ENCODE measurements at regions not wholly inside any gene's neighbourhood (a gene's known extent, or its start where the extent isn't known, plus 50 kb on each side); places are given as distances from the start of the nearest gene placed in this dataset.

- no peaks in the 10 kb centered on the region for H3K27me3 ChIP-seq (ENCODE audit: low read length)
- H3K4me2 ChIP-seq (ENCODE audit: low read depth, low read length, poor library complexity, severe bottlenecking) = no peak overlapping the region
- no peaks in the 10 kb centered on the region for H3K9me3 ChIP-seq (ENCODE audit: low read length)
- H2AFZ ChIP-seq (ENCODE audit: low read length) = no peak overlapping the region
- no peak overlapping the region for H3K27ac ChIP-seq (ENCODE audit: low read length)
- no peak overlapping the region for H3K9ac ChIP-seq (ENCODE audit: low read length)
- no peaks in the 10 kb centered on the region for H3K4me1 ChIP-seq (ENCODE audit: low read length)
- H3K4me3 ChIP-seq (ENCODE audit: low read length) = no peak overlapping the region
- H3K36me3 ChIP-seq (ENCODE audit: insufficient read depth, low read length) = no peaks in the 10 kb centered on the region
- H3K79me2 ChIP-seq (ENCODE audit: low read length) = no peaks in the 10 kb centered on the region
- no peak for DNase-seq
- H3K9me2 ChIP-seq (replicated peaks; ENCODE audit: insufficient read depth, low read length) = no peaks in the 10 kb centered on the region
- no peaks in the 10 kb centered on the region for H4K20me1 ChIP-seq (ENCODE audit: insufficient read depth, low read depth, low read length)
Measured at GRCh38 chr5:67702008-67702407, 505.4 kb upstream of the CD180 start.

- Histone ChIP-seq H3K27ac (ENCODE audit: low read length) (no peak overlapping the region), H3K4me1 (ENCODE audit: low read length) (no peaks in the 10 kb centered on the region), H3K9me2 (replicated peaks; ENCODE audit: insufficient read depth, low read length) (no peaks in the 10 kb centered on the region), H3K4me3 (ENCODE audit: low read length) (no peak overlapping the region), H3K9me3 (ENCODE audit: low read length) (no peaks in the 10 kb centered on the region), H3K36me3 (ENCODE audit: insufficient read depth, low read length) (no peaks in the 10 kb centered on the region), H4K20me1 (ENCODE audit: insufficient read depth, low read depth, low read length) (no peaks in the 10 kb centered on the region), H3K9ac (ENCODE audit: low read length) (no peak overlapping the region), H2AFZ (ENCODE audit: low read length) (no peak overlapping the region), H3K4me2 (ENCODE audit: low read depth, low read length, poor library complexity, severe bottlenecking) (no peak overlapping the region), H3K27me3 (ENCODE audit: low read length) (no peaks in the 10 kb centered on the region), H3K79me2 (ENCODE audit: low read length) (no peaks in the 10 kb centered on the region)
- no peak for DNase-seq
Measured at GRCh38 chr5:67699560-67699959, 503.0 kb upstream of the CD180 start.

- H3K27me3 ChIP-seq (ENCODE audit: low read length) = no peaks in the 10 kb centered on the region
- H3K9ac ChIP-seq (ENCODE audit: low read length) = no peak overlapping the region
- no peaks in the 10 kb centered on the region for H3K9me3 ChIP-seq (ENCODE audit: low read length)
- no peaks in the 10 kb centered on the region for H4K20me1 ChIP-seq (ENCODE audit: insufficient read depth, low read depth, low read length)
- H3K27ac ChIP-seq (ENCODE audit: low read length) = no peak overlapping the region
- H3K4me1 ChIP-seq (ENCODE audit: low read length) = no peaks in the 10 kb centered on the region
- H3K4me3 ChIP-seq (ENCODE audit: low read length) = no peak overlapping the region
- no peak overlapping the region for H2AFZ ChIP-seq (ENCODE audit: low read length)
- no peaks in the 10 kb centered on the region for H3K36me3 ChIP-seq (ENCODE audit: insufficient read depth, low read length)
- H3K9me2 ChIP-seq (replicated peaks; ENCODE audit: insufficient read depth, low read length) = no peaks in the 10 kb centered on the region
- DNase-seq = no peak
- no peaks in the 10 kb centered on the region for H3K79me2 ChIP-seq (ENCODE audit: low read length)
- H3K4me2 ChIP-seq (ENCODE audit: low read depth, low read length, poor library complexity, severe bottlenecking) = no peak overlapping the region
Measured at GRCh38 chr5:67696446-67696845, 499.8 kb upstream of the CD180 start.

- Histone ChIP-seq H3K27me3 (ENCODE audit: low read length) (no peaks in the 10 kb centered on the region), H4K20me1 (ENCODE audit: insufficient read depth, low read depth, low read length) (no peaks in the 10 kb centered on the region), H3K4me1 (ENCODE audit: low read length) (no peaks in the 10 kb centered on the region), H3K9me2 (replicated peaks; ENCODE audit: insufficient read depth, low read length) (no peaks in the 10 kb centered on the region; the same call in 1 of the 2 replicates), H3K4me2 (ENCODE audit: low read depth, low read length, poor library complexity, severe bottlenecking) (no peak overlapping the region), H3K27ac (ENCODE audit: low read length) (no peak overlapping the region), H3K79me2 (ENCODE audit: low read length) (no peaks in the 10 kb centered on the region), H3K36me3 (ENCODE audit: insufficient read depth, low read length) (no peaks in the 10 kb centered on the region), H2AFZ (ENCODE audit: low read length) (no peak overlapping the region), H3K9ac (ENCODE audit: low read length) (no peak overlapping the region), H3K4me3 (ENCODE audit: low read length) (no peak overlapping the region), H3K9me3 (ENCODE audit: low read length) (no peaks in the 10 kb centered on the region)
- no peak for DNase-seq
Measured at GRCh38 chr5:67695369-67695768, 498.8 kb upstream of the CD180 start.

- H3K4me2 ChIP-seq (ENCODE audit: low read depth, low read length, poor library complexity, severe bottlenecking) = no peak overlapping the region
- no peaks in the 10 kb centered on the region for H3K79me2 ChIP-seq (ENCODE audit: low read length)
- no peaks in the 10 kb centered on the region for H3K36me3 ChIP-seq (ENCODE audit: insufficient read depth, low read length)
- H3K9ac ChIP-seq (ENCODE audit: low read length) = no peak overlapping the region
- no peaks in the 10 kb centered on the region; the same call in 1 of the 2 replicates for H3K9me2 ChIP-seq (replicated peaks; ENCODE audit: insufficient read depth, low read length)
- no peak for DNase-seq
- no peak overlapping the region for H2AFZ ChIP-seq (ENCODE audit: low read length)
- H4K20me1 ChIP-seq (ENCODE audit: insufficient read depth, low read depth, low read length) = no peaks in the 10 kb centered on the region
- no peaks in the 10 kb centered on the region for H3K4me1 ChIP-seq (ENCODE audit: low read length)
- no peak overlapping the region for H3K27ac ChIP-seq (ENCODE audit: low read length)
- H3K4me3 ChIP-seq (ENCODE audit: low read length) = no peak overlapping the region
- no peaks in the 10 kb centered on the region for H3K9me3 ChIP-seq (ENCODE audit: low read length)
- no peaks in the 10 kb centered on the region for H3K27me3 ChIP-seq (ENCODE audit: low read length)
Measured at GRCh38 chr5:67694810-67695191, 498.2 kb upstream of the CD180 start.

GRCh38 chr5:67693956-67694809 lies 497.6 kb upstream of the CD180 start:
- no peaks in the 10 kb centered on the region for H3K9me3 ChIP-seq (ENCODE audit: low read length)
- H3K4me1 ChIP-seq (ENCODE audit: low read length) = no peaks in the 10 kb centered on the region
- no peaks in the 10 kb centered on the region for H4K20me1 ChIP-seq (ENCODE audit: insufficient read depth, low read depth, low read length)
- H3K36me3 ChIP-seq (ENCODE audit: insufficient read depth, low read length) = no peaks in the 10 kb centered on the region
- no peaks in the 10 kb centered on the region for H3K27me3 ChIP-seq (ENCODE audit: low read length)
- no peak overlapping the region for H3K4me2 ChIP-seq (ENCODE audit: low read depth, low read length, poor library complexity, severe bottlenecking)
- DNase-seq = no peak
- no peak overlapping the region for H3K27ac ChIP-seq (ENCODE audit: low read length)
- no peak overlapping the region for H2AFZ ChIP-seq (ENCODE audit: low read length)
- H3K9me2 ChIP-seq (replicated peaks; ENCODE audit: insufficient read depth, low read length) = no peaks in the 10 kb centered on the region; the same call in 1 of the 2 replicates
- H3K9ac ChIP-seq (ENCODE audit: low read length) = no peak overlapping the region
- no peaks in the 10 kb centered on the region for H3K79me2 ChIP-seq (ENCODE audit: low read length)
- no peak overlapping the region for H3K4me3 ChIP-seq (ENCODE audit: low read length)

GRCh38 chr5:67686746-67687145 lies 490.1 kb upstream of the CD180 start:
- no peaks in the 10 kb centered on the region; the same call in 1 of the 2 replicates for H3K9me2 ChIP-seq (replicated peaks; ENCODE audit: insufficient read depth, low read length)
- no peaks in the 10 kb centered on the region for H3K4me1 ChIP-seq (ENCODE audit: low read length)
- H3K27me3 ChIP-seq (ENCODE audit: low read length) = no peaks in the 10 kb centered on the region
- no peaks in the 10 kb centered on the region for H3K36me3 ChIP-seq (ENCODE audit: insufficient read depth, low read length)
- H4K20me1 ChIP-seq (ENCODE audit: insufficient read depth, low read depth, low read length) = no peaks in the 10 kb centered on the region
- H3K4me2 ChIP-seq (ENCODE audit: low read depth, low read length, poor library complexity, severe bottlenecking) = no peak overlapping the region
- no peaks in the 10 kb centered on the region for H3K9me3 ChIP-seq (ENCODE audit: low read length)
- no peaks in the 10 kb centered on the region for H3K79me2 ChIP-seq (ENCODE audit: low read length)
- no peak for DNase-seq
- H2AFZ ChIP-seq (ENCODE audit: low read length) = no peak overlapping the region
- no peak overlapping the region for H3K27ac ChIP-seq (ENCODE audit: low read length)
- H3K9ac ChIP-seq (ENCODE audit: low read length) = no peak overlapping the region
- no peak overlapping the region for H3K4me3 ChIP-seq (ENCODE audit: low read length)

- no peaks in the 10 kb centered on the region for H3K9me3 ChIP-seq (ENCODE audit: low read length)
- H3K9ac ChIP-seq (ENCODE audit: low read length) = no peak overlapping the region
- H3K4me2 ChIP-seq (ENCODE audit: low read depth, low read length, poor library complexity, severe bottlenecking) = no peak overlapping the region
- no peaks in the 10 kb centered on the region for H3K9me2 ChIP-seq (replicated peaks; ENCODE audit: insufficient read depth, low read length)
- H3K36me3 ChIP-seq (ENCODE audit: insufficient read depth, low read length) = no peaks in the 10 kb centered on the region
- H3K4me1 ChIP-seq (ENCODE audit: low read length) = peaks cover 9% of the 10 kb centered on the region
- no peak overlapping the region for H2AFZ ChIP-seq (ENCODE audit: low read length)
- no peak overlapping the region for H3K27ac ChIP-seq (ENCODE audit: low read length)
- no peaks in the 10 kb centered on the region for H3K79me2 ChIP-seq (ENCODE audit: low read length)
- H3K27me3 ChIP-seq (ENCODE audit: low read length) = no peaks in the 10 kb centered on the region
- no peaks in the 10 kb centered on the region for H4K20me1 ChIP-seq (ENCODE audit: insufficient read depth, low read depth, low read length)
- H3K4me3 ChIP-seq (ENCODE audit: low read length) = no peak overlapping the region
- DNase-seq = no peak
Measured at GRCh38 chr5:67681703-67682102, 485.1 kb upstream of the CD180 start.
